22Rv1 (cell line): ENCODE measurements at regions not wholly inside any gene's neighbourhood (a gene's known extent, or its start where the extent isn't known, plus 50 kb on each side); places are given as distances from the start of the nearest gene placed in this dataset.

Experiments used
- H3K27ac ChIP-seq: fragments of 450-650 bp; 2 replicates; pipeline ENCODE4 v1.5.1; 2017
- ZFX ChIP-seq: fragments of 450-650 bp; IDR thresholded peaks from 2 replicates; pipeline ENCODE4 v1.6.1; 2017; ENCODE audit warnings: antibody characterized with exemption, borderline replicate concordance
- TF ChIP-seq, protein P1 (sequence below): fragments of 450-650 bp; IDR thresholded peaks from 2 replicates; pipeline ENCODE4 v1.5.1; 2017; ENCODE audit warnings: mild to moderate bottlenecking

DNA sequence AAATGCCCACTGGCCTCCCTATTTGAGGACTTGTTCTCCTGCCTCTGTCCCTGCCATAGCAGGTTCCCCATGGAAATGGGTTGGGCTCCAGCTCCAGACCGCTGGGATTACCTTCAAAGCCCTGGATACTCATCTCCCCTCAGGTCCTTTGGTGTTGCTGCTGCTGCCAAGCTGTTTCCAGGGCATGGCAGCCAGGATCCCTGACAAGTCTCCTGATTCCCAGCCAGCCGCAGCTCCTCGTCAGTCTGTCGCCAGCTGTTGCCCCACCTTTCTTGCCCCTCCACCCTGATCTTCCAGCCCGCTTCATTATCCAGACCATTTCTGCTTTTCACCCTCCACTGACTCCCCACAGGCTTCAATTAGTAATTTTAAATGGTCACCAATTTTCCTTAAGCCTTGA, 68.3 kb upstream of the KCND3 start:
- H3K27ac ChIP-seq, result no peak overlapping the region
- TF ChIP-seq, protein P1, sequence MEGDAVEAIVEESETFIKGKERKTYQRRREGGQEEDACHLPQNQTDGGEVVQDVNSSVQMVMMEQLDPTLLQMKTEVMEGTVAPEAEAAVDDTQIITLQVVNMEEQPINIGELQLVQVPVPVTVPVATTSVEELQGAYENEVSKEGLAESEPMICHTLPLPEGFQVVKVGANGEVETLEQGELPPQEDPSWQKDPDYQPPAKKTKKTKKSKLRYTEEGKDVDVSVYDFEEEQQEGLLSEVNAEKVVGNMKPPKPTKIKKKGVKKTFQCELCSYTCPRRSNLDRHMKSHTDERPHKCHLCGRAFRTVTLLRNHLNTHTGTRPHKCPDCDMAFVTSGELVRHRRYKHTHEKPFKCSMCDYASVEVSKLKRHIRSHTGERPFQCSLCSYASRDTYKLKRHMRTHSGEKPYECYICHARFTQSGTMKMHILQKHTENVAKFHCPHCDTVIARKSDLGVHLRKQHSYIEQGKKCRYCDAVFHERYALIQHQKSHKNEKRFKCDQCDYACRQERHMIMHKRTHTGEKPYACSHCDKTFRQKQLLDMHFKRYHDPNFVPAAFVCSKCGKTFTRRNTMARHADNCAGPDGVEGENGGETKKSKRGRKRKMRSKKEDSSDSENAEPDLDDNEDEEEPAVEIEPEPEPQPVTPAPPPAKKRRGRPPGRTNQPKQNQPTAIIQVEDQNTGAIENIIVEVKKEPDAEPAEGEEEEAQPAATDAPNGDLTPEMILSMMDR, result no peak
- no peak for TF ChIP-seq ZFX

DNA sequence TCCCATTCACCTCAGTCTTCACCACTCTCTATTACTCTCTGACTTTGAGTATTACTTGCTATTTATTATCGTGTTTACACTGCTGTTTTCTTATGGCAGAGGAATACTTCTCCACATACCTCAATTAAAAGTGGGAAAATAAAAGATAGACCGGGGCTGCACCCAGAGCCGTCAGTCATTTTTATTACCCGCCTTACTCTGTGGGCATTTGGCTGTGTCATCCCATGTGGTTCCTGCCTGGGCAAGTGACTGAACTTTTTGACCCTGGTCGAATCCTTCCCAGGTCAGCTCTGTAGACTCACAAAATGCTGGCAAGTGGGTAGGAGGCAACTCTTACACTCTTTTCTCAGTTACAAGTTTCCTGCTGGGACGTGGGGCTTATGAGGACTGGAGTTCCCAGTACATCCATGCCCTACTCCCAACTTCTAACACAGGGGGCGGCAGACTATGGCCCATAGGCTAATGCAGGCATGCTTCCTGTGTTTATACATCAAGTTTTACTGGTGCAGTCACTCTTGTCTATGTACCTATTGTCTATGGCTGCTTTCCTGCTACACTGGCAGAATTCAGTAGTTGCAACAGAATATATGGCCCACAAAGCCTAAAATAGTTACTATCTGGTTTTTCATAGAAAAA, 69.5 kb upstream of the KCND3 start:
- H3K27ac ChIP-seq, result no peak overlapping the region
- TF ChIP-seq, protein P1, result no peak
- no peak for TF ChIP-seq ZFX

DNA sequence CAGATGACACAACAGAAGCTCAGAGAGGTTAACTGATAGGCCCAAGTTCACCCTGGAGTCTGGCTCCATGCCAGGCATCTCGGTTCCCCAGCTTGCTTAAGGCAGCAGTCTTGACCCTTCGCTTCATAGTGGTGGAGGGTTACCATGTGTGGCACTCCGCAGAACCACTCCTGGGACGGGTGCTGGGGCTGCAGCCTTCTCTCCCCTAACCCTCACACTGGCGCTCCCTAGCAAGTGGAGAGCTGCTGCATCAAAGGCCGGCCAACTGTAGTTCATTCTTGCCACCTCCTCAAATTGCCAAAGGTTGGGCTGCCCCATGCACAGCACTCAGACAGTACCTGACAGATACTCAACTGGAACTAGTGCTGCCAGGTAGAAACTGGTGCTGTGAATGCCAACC, 70.2 kb upstream of the KCND3 start:
- no peak overlapping the region for H3K27ac ChIP-seq
- no peak for TF ChIP-seq ZFX
- TF ChIP-seq, protein P1, result no peak

DNA sequence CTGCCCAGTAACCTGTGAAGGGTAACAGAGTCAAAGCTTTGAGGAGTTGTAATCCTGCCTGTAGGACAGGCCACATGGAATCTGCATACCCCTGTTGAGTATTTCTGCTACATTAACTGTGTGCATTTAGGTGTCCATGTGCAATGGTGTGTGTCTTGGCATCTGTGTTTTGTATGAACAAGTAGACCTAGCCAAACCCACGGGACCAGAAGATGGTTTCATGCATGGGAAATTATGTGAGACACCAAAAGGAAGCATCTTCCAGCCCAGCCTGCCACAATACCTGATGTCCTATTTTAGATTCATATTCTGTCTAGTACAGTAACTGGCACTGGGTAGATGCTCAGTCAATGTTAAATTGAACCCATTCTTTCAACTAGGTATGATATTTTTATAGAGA, 70.8 kb upstream of the KCND3 start:
- no peak overlapping the region for H3K27ac ChIP-seq
- TF ChIP-seq ZFX, result no peak
- TF ChIP-seq, protein P1, result no peak

DNA sequence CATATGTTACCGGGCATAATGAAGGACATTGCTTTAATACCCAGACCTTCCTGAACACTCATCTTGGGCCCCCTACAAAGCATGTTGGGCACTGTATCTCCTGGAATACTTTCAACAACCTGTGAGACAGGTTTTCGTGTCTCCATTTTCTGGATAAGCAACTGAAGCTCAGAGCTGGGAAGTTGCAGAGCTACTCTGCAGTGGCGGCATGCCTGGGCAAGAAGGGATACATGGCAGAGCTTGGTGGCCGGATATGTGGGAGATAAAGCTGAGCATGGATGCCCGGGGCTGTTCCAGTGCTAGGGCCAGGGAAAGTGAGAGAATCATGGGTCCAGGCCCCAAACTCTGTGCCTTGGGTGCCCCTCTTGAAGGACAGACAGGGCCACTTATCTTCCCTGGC, 71.6 kb upstream of the KCND3 start:
- TF ChIP-seq ZFX, result no peak
- TF ChIP-seq, protein P1, result no peak
- no peak overlapping the region for H3K27ac ChIP-seq

DNA sequence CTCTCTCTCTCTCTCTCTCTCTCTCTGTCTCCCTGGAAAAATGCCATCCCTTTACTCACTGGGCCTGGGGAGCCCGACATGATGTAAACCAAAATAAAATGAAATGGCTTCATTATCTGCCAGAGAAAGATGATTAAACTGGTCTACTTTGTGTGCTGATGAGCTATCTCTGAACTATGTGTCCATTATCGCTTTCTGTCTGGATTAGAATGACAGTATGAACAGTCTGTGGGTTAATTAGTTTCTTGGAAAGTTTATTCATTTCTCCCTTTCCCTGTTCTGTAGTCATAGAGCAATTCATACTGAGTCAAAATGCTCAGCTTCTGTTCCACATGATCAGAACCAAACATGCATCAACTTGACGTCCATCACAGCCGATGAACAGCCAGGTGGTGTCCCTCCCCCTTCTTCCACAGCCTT, 72.4 kb upstream of the KCND3 start:
- H3K27ac ChIP-seq, result no peak overlapping the region
- TF ChIP-seq, protein P1, result no peak
- no peak for TF ChIP-seq ZFX

DNA sequence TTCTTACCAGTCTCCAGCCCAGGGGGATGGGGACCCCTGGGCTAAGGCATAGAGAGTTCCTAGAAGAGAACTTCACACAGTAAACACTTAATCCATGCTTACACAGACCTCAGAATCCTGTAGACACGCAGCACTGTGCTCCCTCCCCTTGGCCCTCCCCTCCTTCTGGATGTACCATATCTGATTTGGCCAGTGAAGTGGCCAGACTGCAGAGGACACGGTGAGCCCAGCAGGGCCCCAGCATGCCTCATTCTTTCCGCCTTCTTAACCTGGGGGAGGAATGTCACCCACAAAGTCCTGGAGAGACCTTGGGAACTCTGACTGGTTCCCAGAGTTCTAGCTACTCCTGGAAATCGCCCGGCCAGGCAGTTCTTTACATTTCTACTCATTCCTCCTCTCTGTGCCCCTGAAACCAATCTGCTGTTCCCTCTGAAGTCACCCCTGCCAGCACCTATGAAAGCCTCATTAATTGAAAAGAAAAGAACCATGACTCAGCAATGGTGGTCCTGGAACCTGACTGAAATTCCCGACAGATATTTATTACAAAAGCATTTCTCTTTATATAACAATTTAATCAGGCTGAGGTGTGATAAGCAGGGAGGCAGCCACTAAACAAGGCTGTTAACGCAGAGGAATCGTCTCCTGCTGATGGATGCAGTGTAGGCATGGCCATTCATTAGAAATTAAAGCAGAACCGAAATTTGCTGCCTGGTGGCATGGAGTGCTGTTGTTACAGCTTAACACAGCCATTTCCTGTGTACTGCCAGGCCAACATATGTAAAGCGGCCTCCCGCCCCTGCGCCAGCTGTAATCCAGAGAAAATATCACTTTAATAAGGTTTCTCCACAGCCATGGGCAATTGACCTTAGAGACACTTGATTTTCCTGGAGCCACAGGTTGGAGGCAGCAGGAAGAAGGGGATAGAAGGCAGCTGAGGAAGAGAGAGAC, 74.6 kb upstream of the KCND3 start:
- no peak overlapping the region for H3K27ac ChIP-seq
- TF ChIP-seq ZFX, result no peak
- TF ChIP-seq, protein P1, result no peak
